Caco-2 (cell line): ENCODE measurements at regions not wholly inside any gene's neighbourhood (a gene's known extent, or its start where the extent isn't known, plus 50 kb on each side); places are given as distances from the start of the nearest gene placed in this dataset.

Experiments
- BruUV-seq: library from RNA; stranded (reverse); fragments of 400-500 nt; replicated peaks from 2 replicates; lab custom pipeline; 2021; lab: Mats Ljungman, UMichigan
- CTCF ChIA-PET: fragments of 300-600 bp; sonication (Branson Sonifier 250); formaldehyde crosslinking; loops from one replicate; lab custom pipeline; 2022; ENCODE audit warnings: antibody characterized with exemption; lab: Charles Lee
- POLR2A ChIA-PET: fragments of 300-600 bp; sonication (Branson Sonifier 250); formaldehyde crosslinking; loops from one replicate; lab custom pipeline; 2022; ENCODE audit warnings: antibody characterized with exemption; lab: Charles Lee
- DNase-seq, 2 experiments: peaks; one replicate each; pipeline versions ENCODE4 v3.0.0 to v3.0.0-alpha.2; 2020 to 2022
- H3K27me3 ChIP-seq: replicated peaks from 2 replicates; pipeline ENCODE4 v1.6.0; 2011; ENCODE audit warnings: low read length; ENCODE audit not compliant: control insufficient read depth, insufficient read depth
- H3K36me3 ChIP-seq: 2 replicates; pipeline ENCODE4 v1.5.1; 2011; ENCODE audit warnings: low read length; ENCODE audit not compliant: control insufficient read depth, insufficient read depth
- H3K4me1 ChIP-seq: fragments of 250-450 bp; sonication (Bioruptor Pico); 2 replicates; pipeline ENCODE4 v1.5.1; 2020; ENCODE audit warnings: mild to moderate bottlenecking
- H3K4me3 ChIP-seq: 2 replicates; pipeline ENCODE4 v1.5.1; 2011; ENCODE audit warnings: low read depth, mild to moderate bottlenecking, control low read depth, low read length
- H3K9me3 ChIP-seq: fragments of 250-450 bp; sonication (Bioruptor Pico); 2 replicates; pipeline ENCODE4 v1.5.1; 2020; ENCODE audit warnings: mild to moderate bottlenecking, moderate library complexity
- H3K27ac Mint-ChIP-seq: one replicate; pipeline ENCODE4 v1.8.0; 2022; ENCODE audit warnings: mixed read lengths; ENCODE audit not compliant: unreplicated experiment
- H3K27me3 Mint-ChIP-seq: one replicate; pipeline ENCODE4 v1.8.0; 2022; ENCODE audit warnings: mixed read lengths; ENCODE audit not compliant: insufficient read depth, unreplicated experiment
- H3K36me3 Mint-ChIP-seq: one replicate; pipeline ENCODE4 v1.8.0; 2022; ENCODE audit warnings: mild to moderate bottlenecking, mixed read lengths; ENCODE audit not compliant: insufficient read depth, unreplicated experiment
- H3K4me1 Mint-ChIP-seq: one replicate; pipeline ENCODE4 v1.8.0; 2022; ENCODE audit warnings: low read depth, mixed read lengths; ENCODE audit not compliant: unreplicated experiment
- H3K4me3 Mint-ChIP-seq: one replicate; pipeline ENCODE4 v1.8.0; 2022; ENCODE audit warnings: mild to moderate bottlenecking, moderate library complexity, mixed read lengths; ENCODE audit not compliant: unreplicated experiment
- H3K9me3 Mint-ChIP-seq: one replicate; pipeline ENCODE4 v1.8.0; 2022; ENCODE audit warnings: mixed read lengths; ENCODE audit not compliant: unreplicated experiment
- intact Hi-C: fragments of 100-400 bp; cut with micrococcal nuclease; formaldehyde crosslinking; loops from one replicate; pipeline ENCODE4 v1.10.0; 2022; ENCODE audit not compliant: unreplicated experiment
- TF ChIP-seq, protein P1 (sequence below), 2 experiments: fragments of 200-600 bp in 1 of 2; IDR thresholded peaks; 1 replicate in 1 of 2; 2 replicates in 1 of 2; pipeline versions ENCODE4 v1.5.1 to v1.8.0; 2011 to 2022; ENCODE audit warnings: antibody characterized with exemption in 1 of 2, control low read depth in 1 of 2, inconsistent platforms in 1 of 2, low read depth in 1 of 2, low read length in 1 of 2, mild to moderate bottlenecking in 1 of 2, moderate library complexity in 1 of 2; ENCODE audit not compliant: insufficient read depth in 1 of 2, severe bottlenecking in 1 of 2, unreplicated experiment in 1 of 2

GRCh38 chr2:180291060-180291459 lies 284.0 kb upstream of the CWC22 start:
- H3K36me3 ChIP-seq: no peaks in the 10 kb centered on the region
- TF ChIP-seq, protein P1, sequence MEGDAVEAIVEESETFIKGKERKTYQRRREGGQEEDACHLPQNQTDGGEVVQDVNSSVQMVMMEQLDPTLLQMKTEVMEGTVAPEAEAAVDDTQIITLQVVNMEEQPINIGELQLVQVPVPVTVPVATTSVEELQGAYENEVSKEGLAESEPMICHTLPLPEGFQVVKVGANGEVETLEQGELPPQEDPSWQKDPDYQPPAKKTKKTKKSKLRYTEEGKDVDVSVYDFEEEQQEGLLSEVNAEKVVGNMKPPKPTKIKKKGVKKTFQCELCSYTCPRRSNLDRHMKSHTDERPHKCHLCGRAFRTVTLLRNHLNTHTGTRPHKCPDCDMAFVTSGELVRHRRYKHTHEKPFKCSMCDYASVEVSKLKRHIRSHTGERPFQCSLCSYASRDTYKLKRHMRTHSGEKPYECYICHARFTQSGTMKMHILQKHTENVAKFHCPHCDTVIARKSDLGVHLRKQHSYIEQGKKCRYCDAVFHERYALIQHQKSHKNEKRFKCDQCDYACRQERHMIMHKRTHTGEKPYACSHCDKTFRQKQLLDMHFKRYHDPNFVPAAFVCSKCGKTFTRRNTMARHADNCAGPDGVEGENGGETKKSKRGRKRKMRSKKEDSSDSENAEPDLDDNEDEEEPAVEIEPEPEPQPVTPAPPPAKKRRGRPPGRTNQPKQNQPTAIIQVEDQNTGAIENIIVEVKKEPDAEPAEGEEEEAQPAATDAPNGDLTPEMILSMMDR (IDR thresholded peaks at IDR 0.05; ENCODE audit: insufficient read depth in 1 of 2, low read depth in 1 of 2, low read length in 1 of 2, severe bottlenecking in 1 of 2, unreplicated experiment in 1 of 2): no peak
- BruUV-seq: no TSS peak
- Mint-ChIP-seq H3K9me3 (peaks cover 20% of the 10 kb centered on the region), H3K4me1 (no peaks in the 10 kb centered on the region), H3K4me3 (no peak overlapping the region), H3K27me3 (no peaks in the 10 kb centered on the region), H3K27ac (no peak overlapping the region), H3K36me3 (no peaks in the 10 kb centered on the region)
- no peaks in the 10 kb centered on the region for H3K9me3 ChIP-seq
- ChIA-PET CTCF (no interaction called here), POLR2A (no interaction called here)
- DNase-seq: no peak
- intact Hi-C loops: no loop called here
- H3K27me3 ChIP-seq: no peaks in the 10 kb centered on the region
- H3K4me3 ChIP-seq: no peak overlapping the region
- H3K4me1 ChIP-seq: peaks cover 26% of the 10 kb centered on the region

DNA sequence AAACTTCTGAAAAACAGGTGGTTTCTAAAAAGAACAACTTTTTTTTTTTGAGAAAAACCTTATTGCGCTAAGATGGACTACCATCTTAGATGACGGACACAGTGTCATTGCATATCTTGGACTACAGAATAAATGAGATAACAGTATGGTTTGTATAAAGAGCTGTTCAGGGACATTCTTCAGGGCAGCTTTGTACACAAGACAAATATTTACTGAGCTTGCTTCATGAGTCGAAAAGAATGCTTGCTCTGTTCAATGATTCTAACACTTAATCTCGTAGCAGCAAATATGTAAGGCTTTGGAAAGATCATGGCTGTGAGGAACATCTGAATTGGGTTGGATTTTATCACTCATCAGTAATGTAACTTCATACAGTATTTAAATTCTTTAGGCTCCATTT lies 282.5 kb upstream of the CWC22 start:
- DNase-seq: peak in 1 of 2 experiments; percentile 54
- no peak overlapping the region for H3K27ac Mint-ChIP-seq

DNA sequence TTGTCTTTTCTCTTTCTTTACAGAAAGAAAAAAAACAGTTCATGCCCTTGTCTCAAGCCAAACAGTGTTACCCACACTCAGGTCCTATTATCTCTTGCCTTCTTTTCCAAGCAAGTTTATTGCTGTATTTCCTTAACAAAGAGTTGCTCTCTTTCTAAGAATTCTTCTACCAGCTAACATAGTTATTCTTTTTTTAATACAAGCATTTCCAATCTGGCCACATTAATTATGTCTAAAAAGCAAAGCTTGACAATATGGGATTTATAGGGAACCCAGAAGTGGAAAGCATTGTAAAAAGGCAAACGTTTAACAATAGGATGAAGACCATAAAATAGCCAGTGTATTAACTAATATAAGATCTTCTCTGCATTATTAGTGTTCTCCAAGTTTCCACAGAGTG lies 272.5 kb upstream of the CWC22 start:
- no peaks in the 10 kb centered on the region for H3K36me3 Mint-ChIP-seq
- no peaks in the 10 kb centered on the region for H3K27me3 ChIP-seq
- H3K36me3 ChIP-seq: no peaks in the 10 kb centered on the region
- intact Hi-C loops: no loop called here
- POLR2A ChIA-PET: no interaction called here
- CTCF ChIA-PET: no interaction called here
- TF ChIP-seq, protein P1 (IDR thresholded peaks at IDR 0.05; ENCODE audit: insufficient read depth in 1 of 2, low read depth in 1 of 2, low read length in 1 of 2, severe bottlenecking in 1 of 2, unreplicated experiment in 1 of 2): no peak
- BruUV-seq: no TSS peak
- H3K4me1 Mint-ChIP-seq: no peaks in the 10 kb centered on the region
- no peaks in the 10 kb centered on the region for H3K4me1 ChIP-seq
- H3K4me3 ChIP-seq: no peak overlapping the region
- no peak for DNase-seq
- H3K4me3 Mint-ChIP-seq: no peak overlapping the region
- no peaks in the 10 kb centered on the region for H3K27me3 Mint-ChIP-seq
- H3K9me3 Mint-ChIP-seq: no peaks in the 10 kb centered on the region
- no peaks in the 10 kb centered on the region for H3K9me3 ChIP-seq
- no peak overlapping the region for H3K27ac Mint-ChIP-seq

More for the DNA sequence above, 282.5 kb upstream of the CWC22 start:
- no TSS peak for BruUV-seq
- Histone ChIP-seq H3K4me1 (peaks cover 26% of the 10 kb centered on the region), H3K4me3 (no peak overlapping the region), H3K36me3 (no peaks in the 10 kb centered on the region), H3K9me3 (no peaks in the 10 kb centered on the region), H3K27me3 (no peaks in the 10 kb centered on the region)
- Mint-ChIP-seq H3K27me3 (no peaks in the 10 kb centered on the region), H3K4me3 (no peak overlapping the region), H3K9me3 (peaks cover 16% of the 10 kb centered on the region), H3K36me3 (no peaks in the 10 kb centered on the region), H3K4me1 (no peaks in the 10 kb centered on the region)
- intact Hi-C loops: loop anchor here (1.0 kb wide), 1 partner anchor 31 kb away; no protein-coding TSS in a partner anchor
- TF ChIP-seq, protein P1 (IDR thresholded peaks at IDR 0.05; ENCODE audit: insufficient read depth in 1 of 2, low read depth in 1 of 2, low read length in 1 of 2, severe bottlenecking in 1 of 2, unreplicated experiment in 1 of 2): no peak
- ChIA-PET POLR2A (no interaction called here), CTCF (interaction anchor here (0.6 kb wide), 1 partner anchor 691 kb away, joined by 3 read pairs; no protein-coding TSS in a partner anchor)
